ENCODE measurements at regions not wholly inside any gene's neighbourhood (a gene's known extent, or its start where the extent isn't known, plus 50 kb on each side); places are given as distances from the start of the nearest gene placed in this dataset.

GRCh38 chr11:19574916-19575315 is 137.7 kb upstream of the NAV2 start:
- no peak overlapping the region for H3K4me3 Mint-ChIP-seq
- Histone ChIP-seq H2AFZ (ENCODE audit: insufficient read depth, low read depth, low read length, poor library complexity, severe bottlenecking) (no peak overlapping the region), H3K4me1 (ENCODE audit: control insufficient read depth in 1 of 2, insufficient read depth in 2 of 2, low read length in 2 of 2) (no peaks in the 10 kb centered on the region), H3K36me3 (replicated peaks in 1 of 2; ENCODE audit: control insufficient read depth in 1 of 2, insufficient read depth in 2 of 2, low read length in 2 of 2) (no peaks in the 10 kb centered on the region), H3K9ac (ENCODE audit: insufficient read depth, low read length, poor library complexity, severe bottlenecking) (no peak overlapping the region), H3K27me3 (ENCODE audit: control insufficient read depth in 2 of 2, insufficient read depth in 2 of 2, low read length in 2 of 2) (no peaks in the 10 kb centered on the region), H3K4me2 (replicated peaks; ENCODE audit: extremely low read depth, low read length, poor library complexity, severe bottlenecking) (no peak overlapping the region), H3K79me2 (ENCODE audit: insufficient read depth, low read length) (no peaks in the 10 kb centered on the region), H4K20me1 (ENCODE audit: insufficient read depth, low read length) (no peaks in the 10 kb centered on the region), H3K4me3 (replicated peaks in 1 of 3; ENCODE audit: low read depth in 2 of 3, low read length in 3 of 3) (no peak overlapping the region), H3K9me3 (replicated peaks in 1 of 2; ENCODE audit: control insufficient read depth in 1 of 2, insufficient read depth in 1 of 2, low read length in 2 of 2) (no peaks in the 10 kb centered on the region), H3K27ac (ENCODE audit: low read depth in 1 of 2, low read length in 2 of 2) (no peak overlapping the region)
- WGBS (ENCODE audit: insufficient coverage): 50% methylated on average over 2 of the region's 3 CpGs
- no peaks in the 10 kb centered on the region for H3K4me1 Mint-ChIP-seq
- intact Hi-C loops (cut with micrococcal nuclease): no loop called here
- H3K27ac Mint-ChIP-seq: no peak overlapping the region
- H3K36me3 Mint-ChIP-seq: no peaks in the 10 kb centered on the region
- H3K9me3 Mint-ChIP-seq: no peaks in the 10 kb centered on the region
- TF ChIP-seq CTCF (IDR thresholded peaks at IDR 0.05): no peak
- peaks cover 0 to 8% (median 4%) of the 10 kb centered on the region in 3 donors for H3K27me3 Mint-ChIP-seq (ENCODE audit: low read depth in 3 of 3)
- no peak for DNase-seq

GRCh38 chr11:19573666-19574065 is 139.0 kb upstream of the NAV2 start:
- Histone ChIP-seq H3K27ac (ENCODE audit: low read depth in 1 of 2, low read length in 2 of 2) (no peak overlapping the region), H3K9me3 (replicated peaks in 1 of 2; ENCODE audit: control insufficient read depth in 1 of 2, insufficient read depth in 1 of 2, low read length in 2 of 2) (no peaks in the 10 kb centered on the region), H3K4me1 (ENCODE audit: control insufficient read depth in 1 of 2, insufficient read depth in 2 of 2, low read length in 2 of 2) (no peaks in the 10 kb centered on the region), H3K27me3 (ENCODE audit: control insufficient read depth in 2 of 2, insufficient read depth in 2 of 2, low read length in 2 of 2) (peaks cover 0 to 2% of the 10 kb centered on the region in 2 donors), H3K79me2 (ENCODE audit: insufficient read depth, low read length) (no peaks in the 10 kb centered on the region), H2AFZ (ENCODE audit: insufficient read depth, low read depth, low read length, poor library complexity, severe bottlenecking) (no peak overlapping the region), H3K4me3 (replicated peaks in 1 of 3; ENCODE audit: low read depth in 2 of 3, low read length in 3 of 3) (no peak overlapping the region), H3K4me2 (replicated peaks; ENCODE audit: extremely low read depth, low read length, poor library complexity, severe bottlenecking) (no peak overlapping the region), H3K9ac (ENCODE audit: insufficient read depth, low read length, poor library complexity, severe bottlenecking) (no peak overlapping the region), H4K20me1 (ENCODE audit: insufficient read depth, low read length) (no peaks in the 10 kb centered on the region), H3K36me3 (replicated peaks in 1 of 2; ENCODE audit: control insufficient read depth in 1 of 2, insufficient read depth in 2 of 2, low read length in 2 of 2) (no peaks in the 10 kb centered on the region)
- no peaks in the 10 kb centered on the region for H3K9me3 Mint-ChIP-seq
- H3K36me3 Mint-ChIP-seq: no peaks in the 10 kb centered on the region
- no peak overlapping the region for H3K27ac Mint-ChIP-seq
- no peak overlapping the region for H3K4me3 Mint-ChIP-seq
- DNase-seq: no peak
- WGBS (ENCODE audit: insufficient coverage): 86% methylated on average over 1 of the region's 1 CpG
- no peaks in the 10 kb centered on the region for H3K4me1 Mint-ChIP-seq
- peaks cover 0 to 8% (median 6%) of the 10 kb centered on the region in 3 donors for H3K27me3 Mint-ChIP-seq (ENCODE audit: low read depth in 3 of 3)
- TF ChIP-seq CTCF (IDR thresholded peaks at IDR 0.05): no peak
- intact Hi-C loops (cut with micrococcal nuclease): no loop called here
